Fibroblast of lung (primary cell): ENCODE measurements at regions not wholly inside any gene's neighbourhood (a gene's known extent, or its start where the extent isn't known, plus 50 kb on each side); places are given as distances from the start of the nearest gene placed in this dataset.

ENCODE experiments used
- EZH2 ChIP-seq: IDR thresholded peaks from 2 replicates; pipeline ENCODE4 v1.5.1; 2012; ENCODE audit warnings: low read length, control low read depth, mild to moderate bottlenecking; ENCODE audit errors: missing control alignments
- TF ChIP-seq, protein P1 (sequence below), 2 donors: IDR thresholded peaks in 1 of 2; conservative IDR thresholded peaks in 1 of 2; 1 replicate in 1 of 2; 2 replicates in 1 of 2; pipeline ENCODE4 v1.5.1; 2011 to 2012; ENCODE audit warnings: low read length in 2 of 2, control low read depth in 1 of 2, inconsistent platforms in 1 of 2, low read depth in 1 of 2, mild to moderate bottlenecking in 1 of 2

DNA sequence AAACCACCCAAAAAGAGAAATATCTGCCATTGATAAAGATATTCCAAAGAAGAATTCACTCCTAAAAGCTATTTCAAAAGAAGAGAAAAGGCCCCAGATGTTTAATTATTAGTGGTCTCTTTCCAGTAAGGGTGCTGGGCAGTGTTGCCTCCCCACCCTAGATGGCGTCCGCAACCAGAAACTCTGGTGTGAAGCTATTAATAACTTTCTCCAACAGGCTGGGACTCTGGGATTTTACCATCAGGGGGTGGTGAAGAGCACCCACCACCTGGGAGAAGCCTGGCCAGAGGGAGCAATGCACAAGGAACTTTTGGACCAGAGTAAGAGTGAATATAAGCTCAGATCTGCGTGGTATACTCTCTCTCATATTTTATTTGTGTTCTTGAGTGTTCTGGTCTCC is 115.4 kb upstream of the TIAM1 start:
- TF ChIP-seq, protein P1, sequence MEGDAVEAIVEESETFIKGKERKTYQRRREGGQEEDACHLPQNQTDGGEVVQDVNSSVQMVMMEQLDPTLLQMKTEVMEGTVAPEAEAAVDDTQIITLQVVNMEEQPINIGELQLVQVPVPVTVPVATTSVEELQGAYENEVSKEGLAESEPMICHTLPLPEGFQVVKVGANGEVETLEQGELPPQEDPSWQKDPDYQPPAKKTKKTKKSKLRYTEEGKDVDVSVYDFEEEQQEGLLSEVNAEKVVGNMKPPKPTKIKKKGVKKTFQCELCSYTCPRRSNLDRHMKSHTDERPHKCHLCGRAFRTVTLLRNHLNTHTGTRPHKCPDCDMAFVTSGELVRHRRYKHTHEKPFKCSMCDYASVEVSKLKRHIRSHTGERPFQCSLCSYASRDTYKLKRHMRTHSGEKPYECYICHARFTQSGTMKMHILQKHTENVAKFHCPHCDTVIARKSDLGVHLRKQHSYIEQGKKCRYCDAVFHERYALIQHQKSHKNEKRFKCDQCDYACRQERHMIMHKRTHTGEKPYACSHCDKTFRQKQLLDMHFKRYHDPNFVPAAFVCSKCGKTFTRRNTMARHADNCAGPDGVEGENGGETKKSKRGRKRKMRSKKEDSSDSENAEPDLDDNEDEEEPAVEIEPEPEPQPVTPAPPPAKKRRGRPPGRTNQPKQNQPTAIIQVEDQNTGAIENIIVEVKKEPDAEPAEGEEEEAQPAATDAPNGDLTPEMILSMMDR (conservative IDR thresholded peaks at IDR 0.05 in 1 of 2, IDR thresholded peaks at IDR 0.05 in 1 of 2; ENCODE audit: low read depth in 1 of 2, low read length in 2 of 2) = no peak
- no peak for TF ChIP-seq EZH2
